ENCODE measurements at regions not wholly inside any gene's neighbourhood (a gene's known extent, or its start where the extent isn't known, plus 50 kb on each side); places are given as distances from the start of the nearest gene placed in this dataset.

GRCh38 chr5:115072266-115073064 lies 97.2 kb downstream of the TRIM36 start:
- TF ChIP-seq, protein P1, sequence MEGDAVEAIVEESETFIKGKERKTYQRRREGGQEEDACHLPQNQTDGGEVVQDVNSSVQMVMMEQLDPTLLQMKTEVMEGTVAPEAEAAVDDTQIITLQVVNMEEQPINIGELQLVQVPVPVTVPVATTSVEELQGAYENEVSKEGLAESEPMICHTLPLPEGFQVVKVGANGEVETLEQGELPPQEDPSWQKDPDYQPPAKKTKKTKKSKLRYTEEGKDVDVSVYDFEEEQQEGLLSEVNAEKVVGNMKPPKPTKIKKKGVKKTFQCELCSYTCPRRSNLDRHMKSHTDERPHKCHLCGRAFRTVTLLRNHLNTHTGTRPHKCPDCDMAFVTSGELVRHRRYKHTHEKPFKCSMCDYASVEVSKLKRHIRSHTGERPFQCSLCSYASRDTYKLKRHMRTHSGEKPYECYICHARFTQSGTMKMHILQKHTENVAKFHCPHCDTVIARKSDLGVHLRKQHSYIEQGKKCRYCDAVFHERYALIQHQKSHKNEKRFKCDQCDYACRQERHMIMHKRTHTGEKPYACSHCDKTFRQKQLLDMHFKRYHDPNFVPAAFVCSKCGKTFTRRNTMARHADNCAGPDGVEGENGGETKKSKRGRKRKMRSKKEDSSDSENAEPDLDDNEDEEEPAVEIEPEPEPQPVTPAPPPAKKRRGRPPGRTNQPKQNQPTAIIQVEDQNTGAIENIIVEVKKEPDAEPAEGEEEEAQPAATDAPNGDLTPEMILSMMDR (IDR thresholded peaks at IDR 0.05; ENCODE audit: insufficient read depth, low read depth, low read length, missing control alignments): no peak
- H3K4me3 ChIP-seq (ENCODE audit: low read length): no peak overlapping the region
- peak; percentile 33 for DNase-seq (ENCODE audit: low read depth)

GRCh38 chr5:115070737-115071136 lies 99.0 kb downstream of the TRIM36 start:
- DNase-seq (ENCODE audit: low read depth): no peak
- TF ChIP-seq, protein P1 (IDR thresholded peaks at IDR 0.05; ENCODE audit: insufficient read depth, low read depth, low read length, missing control alignments): no peak
- no peak overlapping the region for H3K4me3 ChIP-seq (ENCODE audit: low read length)

- TF ChIP-seq, protein P1 (IDR thresholded peaks at IDR 0.05; ENCODE audit: insufficient read depth, low read depth, low read length, missing control alignments): peak; percentile 87
- no peak overlapping the region for H3K4me3 ChIP-seq (ENCODE audit: low read length)
- DNase-seq (ENCODE audit: low read depth): peak; percentile 67
Observed at GRCh38 chr5:115069087-115069968, 100.4 kb downstream of the TRIM36 start.

GRCh38 chr5:115068239-115069086 lies 101.2 kb downstream of the TRIM36 start:
- TF ChIP-seq, protein P1 (IDR thresholded peaks at IDR 0.05; ENCODE audit: insufficient read depth, low read depth, low read length, missing control alignments): no peak
- no peak overlapping the region for H3K4me3 ChIP-seq (ENCODE audit: low read length)
- peak; percentile 58 for DNase-seq (ENCODE audit: low read depth)

DNA sequence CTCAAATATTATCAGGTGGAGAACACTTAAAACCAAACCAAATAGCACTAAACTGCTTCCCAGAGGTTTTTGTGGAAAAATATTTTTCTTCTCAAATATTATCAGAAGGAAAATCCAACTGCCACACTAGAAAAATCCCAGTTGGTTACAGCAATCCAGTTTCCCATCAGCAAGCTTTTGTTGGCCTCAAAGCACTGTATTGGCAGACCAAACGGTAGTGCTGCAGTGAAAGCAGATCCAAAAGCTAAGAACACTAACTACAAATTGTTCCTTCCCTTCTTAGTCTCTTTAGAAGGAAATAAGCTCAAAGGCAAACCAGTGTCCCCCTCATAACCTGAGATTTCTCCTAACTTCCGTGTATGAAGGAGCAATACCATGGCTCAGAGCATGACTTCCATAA lies 105.3 kb downstream of the TRIM36 start:
- DNase-seq (ENCODE audit: low read depth): no peak
- no peak overlapping the region for H3K4me3 ChIP-seq (ENCODE audit: low read length)
- TF ChIP-seq, protein P1 (IDR thresholded peaks at IDR 0.05; ENCODE audit: insufficient read depth, low read depth, low read length, missing control alignments): no peak

DNA sequence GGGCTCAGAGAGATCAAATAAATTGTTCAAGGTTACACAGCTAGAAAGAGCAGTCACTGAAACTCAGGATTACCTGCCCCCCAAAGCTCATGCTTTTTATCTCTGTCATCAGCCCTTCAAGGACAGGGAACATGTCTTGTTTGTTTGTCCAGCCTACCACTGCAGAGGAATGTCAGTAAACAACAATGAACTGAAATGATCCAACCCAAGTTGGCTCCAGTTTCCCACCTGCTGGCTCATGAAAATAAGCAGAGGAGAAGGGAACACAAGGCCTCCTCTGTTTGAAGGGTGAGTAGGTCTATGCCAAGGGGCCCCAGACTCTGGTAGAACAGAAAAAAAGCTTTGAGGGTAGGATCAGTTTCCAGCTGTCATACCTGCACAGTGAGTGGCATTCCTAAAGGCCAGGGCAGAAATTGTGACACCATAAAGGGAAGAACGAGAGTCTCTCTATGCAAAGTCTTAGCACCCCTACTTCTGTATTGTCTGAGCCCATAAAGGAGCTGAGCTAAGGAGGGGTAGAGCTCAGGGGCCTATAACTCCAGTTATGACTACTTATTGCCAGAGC lies 115.2 kb downstream of the TRIM36 start:
- TF ChIP-seq, protein P1 (IDR thresholded peaks at IDR 0.05; ENCODE audit: insufficient read depth, low read depth, low read length, missing control alignments): no peak
- H3K4me3 ChIP-seq (ENCODE audit: low read length): no peak overlapping the region
- DNase-seq (ENCODE audit: low read depth): no peak

Data from epithelial cell of esophagus (primary cell).